HEK293 (cell line): ENCODE measurements at regions not wholly inside any gene's neighbourhood (a gene's known extent, or its start where the extent isn't known, plus 50 kb on each side); places are given as distances from the start of the nearest gene placed in this dataset.

Source experiments
- EGR2 ChIP-seq: fragments of 450-650 bp; formaldehyde crosslinking; IDR thresholded peaks from 2 replicates; pipeline ENCODE4 v1.5.1; 2016; ENCODE audit warnings: low read depth, missing biosample characterization, missing genetic modification characterization
- ZNF138 ChIP-seq: fragments of 450-650 bp; formaldehyde crosslinking; IDR thresholded peaks from 2 replicates; pipeline ENCODE4 v1.5.1; 2016; ENCODE audit warnings: missing biosample characterization, missing genetic modification characterization, borderline replicate concordance
- ZNF23 ChIP-seq: fragments of 450-650 bp; formaldehyde crosslinking; IDR thresholded peaks from 2 replicates; pipeline ENCODE4 v1.5.1; 2016; ENCODE audit warnings: missing biosample characterization, missing genetic modification characterization, borderline replicate concordance
- ZNF274 ChIP-seq, 2 experiments: fragments of 200-500 bp in 1 of 2; fragments of 450-650 bp in 1 of 2; sonication (Bioruptor generic) in 1 of 2; formaldehyde crosslinking in 1 of 2; IDR thresholded peaks; 2 replicates each; pipeline versions ENCODE4 v1.5.1 to v1.6.1; 2014 to 2016; ENCODE audit warnings: borderline replicate concordance in 1 of 2, inconsistent platforms in 1 of 2, low read length in 1 of 2, missing biosample characterization in 1 of 2, missing genetic modification characterization in 1 of 2
- TF ChIP-seq, protein P1 (sequence below): fragments of 450-650 bp; formaldehyde crosslinking; IDR thresholded peaks from 2 replicates; pipeline ENCODE4 v1.5.1; 2016; ENCODE audit warnings: missing biosample characterization, missing genetic modification characterization
- TF ChIP-seq, protein P2 (sequence below): fragments of 450-650 bp; formaldehyde crosslinking; IDR thresholded peaks from 2 replicates; pipeline ENCODE4 v1.5.1; 2017; ENCODE audit warnings: missing biosample characterization, missing genetic modification characterization
- TF ChIP-seq, protein P3 (sequence below): fragments of 450-650 bp; IDR thresholded peaks from 2 replicates; pipeline ENCODE4 v1.5.1; 2018; ENCODE audit warnings: missing biosample characterization, missing genetic modification characterization

DNA sequence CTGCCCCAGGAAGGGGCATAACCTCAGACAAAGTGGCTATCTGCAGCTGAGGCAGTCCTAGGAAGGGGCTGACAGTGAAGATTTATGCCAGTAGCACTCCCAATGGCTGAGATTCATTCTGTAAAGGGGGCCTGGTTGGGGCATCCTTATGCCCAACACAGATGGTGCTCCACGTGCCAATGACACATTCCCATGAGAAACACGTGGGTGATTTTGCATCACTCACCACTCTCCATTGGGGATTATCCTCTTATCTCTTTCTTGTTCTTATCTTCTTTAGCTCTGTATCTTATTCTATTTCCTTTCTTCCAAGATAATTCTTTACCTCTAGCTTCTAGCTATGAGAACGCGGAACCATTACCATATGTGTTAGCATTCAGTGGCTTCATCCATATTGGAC lies 194.0 kb upstream of the TUT7 start:
- TF ChIP-seq, protein P1, sequence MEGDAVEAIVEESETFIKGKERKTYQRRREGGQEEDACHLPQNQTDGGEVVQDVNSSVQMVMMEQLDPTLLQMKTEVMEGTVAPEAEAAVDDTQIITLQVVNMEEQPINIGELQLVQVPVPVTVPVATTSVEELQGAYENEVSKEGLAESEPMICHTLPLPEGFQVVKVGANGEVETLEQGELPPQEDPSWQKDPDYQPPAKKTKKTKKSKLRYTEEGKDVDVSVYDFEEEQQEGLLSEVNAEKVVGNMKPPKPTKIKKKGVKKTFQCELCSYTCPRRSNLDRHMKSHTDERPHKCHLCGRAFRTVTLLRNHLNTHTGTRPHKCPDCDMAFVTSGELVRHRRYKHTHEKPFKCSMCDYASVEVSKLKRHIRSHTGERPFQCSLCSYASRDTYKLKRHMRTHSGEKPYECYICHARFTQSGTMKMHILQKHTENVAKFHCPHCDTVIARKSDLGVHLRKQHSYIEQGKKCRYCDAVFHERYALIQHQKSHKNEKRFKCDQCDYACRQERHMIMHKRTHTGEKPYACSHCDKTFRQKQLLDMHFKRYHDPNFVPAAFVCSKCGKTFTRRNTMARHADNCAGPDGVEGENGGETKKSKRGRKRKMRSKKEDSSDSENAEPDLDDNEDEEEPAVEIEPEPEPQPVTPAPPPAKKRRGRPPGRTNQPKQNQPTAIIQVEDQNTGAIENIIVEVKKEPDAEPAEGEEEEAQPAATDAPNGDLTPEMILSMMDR (tag by site-specific recombination): no peak
- TF ChIP-seq ZNF138 (tag by site-specific recombination) (no peak), EGR2 (tag by site-specific recombination) (no peak), ZNF274 (IDR thresholded peaks at IDR 0.05; ENCODE audit: low read length) (no peak), ZNF274 (tag by site-specific recombination; IDR thresholded peaks at IDR 0.05; ENCODE audit: borderline replicate concordance) (no peak), ZNF23 (tag by site-specific recombination) (no peak)
- TF ChIP-seq, protein P2, sequence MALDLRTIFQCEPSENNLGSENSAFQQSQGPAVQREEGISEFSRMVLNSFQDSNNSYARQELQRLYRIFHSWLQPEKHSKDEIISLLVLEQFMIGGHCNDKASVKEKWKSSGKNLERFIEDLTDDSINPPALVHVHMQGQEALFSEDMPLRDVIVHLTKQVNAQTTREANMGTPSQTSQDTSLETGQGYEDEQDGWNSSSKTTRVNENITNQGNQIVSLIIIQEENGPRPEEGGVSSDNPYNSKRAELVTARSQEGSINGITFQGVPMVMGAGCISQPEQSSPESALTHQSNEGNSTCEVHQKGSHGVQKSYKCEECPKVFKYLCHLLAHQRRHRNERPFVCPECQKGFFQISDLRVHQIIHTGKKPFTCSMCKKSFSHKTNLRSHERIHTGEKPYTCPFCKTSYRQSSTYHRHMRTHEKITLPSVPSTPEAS (tag by site-specific recombination): no peak
- TF ChIP-seq, protein P3, sequence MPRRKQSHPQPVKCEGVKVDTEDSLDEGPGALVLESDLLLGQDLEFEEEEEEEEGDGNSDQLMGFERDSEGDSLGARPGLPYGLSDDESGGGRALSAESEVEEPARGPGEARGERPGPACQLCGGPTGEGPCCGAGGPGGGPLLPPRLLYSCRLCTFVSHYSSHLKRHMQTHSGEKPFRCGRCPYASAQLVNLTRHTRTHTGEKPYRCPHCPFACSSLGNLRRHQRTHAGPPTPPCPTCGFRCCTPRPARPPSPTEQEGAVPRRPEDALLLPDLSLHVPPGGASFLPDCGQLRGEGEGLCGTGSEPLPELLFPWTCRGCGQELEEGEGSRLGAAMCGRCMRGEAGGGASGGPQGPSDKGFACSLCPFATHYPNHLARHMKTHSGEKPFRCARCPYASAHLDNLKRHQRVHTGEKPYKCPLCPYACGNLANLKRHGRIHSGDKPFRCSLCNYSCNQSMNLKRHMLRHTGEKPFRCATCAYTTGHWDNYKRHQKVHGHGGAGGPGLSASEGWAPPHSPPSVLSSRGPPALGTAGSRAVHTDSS (tag by site-specific recombination): no peak
